A172 (cell line): ENCODE measurements at regions not wholly inside any gene's neighbourhood (a gene's known extent, or its start where the extent isn't known, plus 50 kb on each side); places are given as distances from the start of the nearest gene placed in this dataset.

Source experiments
- DNase-seq: peaks from one replicate; pipeline ENCODE4 v3.0.0-alpha.2; 2015; ENCODE audit warnings: low spot score

GRCh38 chr4:16365036-16365569 is 138.8 kb upstream of the TAPT1 start:
- no peak for DNase-seq

DNA sequence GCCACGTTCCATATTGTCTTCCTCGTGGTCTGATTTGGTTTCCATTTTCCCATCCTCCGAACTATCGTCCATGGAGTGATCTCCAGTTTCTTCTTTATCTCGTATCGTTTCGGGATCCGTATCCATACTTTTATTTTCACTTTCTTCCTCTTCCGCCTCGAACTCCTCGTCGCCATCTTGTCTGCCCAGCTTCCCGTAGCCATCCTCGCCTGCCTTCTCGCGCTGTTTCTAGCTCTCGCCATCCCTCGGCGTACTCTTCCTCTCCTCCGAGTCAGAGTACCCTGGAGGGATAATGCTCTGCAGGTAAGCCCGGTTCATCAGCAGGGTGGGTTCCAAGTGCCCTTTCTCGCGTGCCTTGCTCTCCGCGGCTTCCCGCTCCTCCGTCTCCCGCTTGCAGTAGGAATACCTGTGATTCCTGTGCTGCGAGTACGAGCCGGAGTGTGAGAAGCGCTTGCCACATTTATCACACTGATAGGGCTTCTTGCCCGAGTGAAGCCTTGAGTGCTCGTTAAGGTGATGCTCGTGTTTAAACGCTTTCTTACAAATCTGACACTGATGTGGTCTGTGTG is 134.5 kb upstream of the TAPT1 start:
- no peak for DNase-seq

- no peak for DNase-seq
Measured at GRCh38 chr4:16353165-16353564, 126.9 kb upstream of the TAPT1 start.

- no peak for DNase-seq
Measured at GRCh38 chr4:16351161-16351560, 124.9 kb upstream of the TAPT1 start.

GRCh38 chr4:16344853-16345252 is 118.6 kb upstream of the TAPT1 start:
- no peak for DNase-seq

- DNase-seq = no peak
Measured at GRCh38 chr4:16337936-16338335, 111.7 kb upstream of the TAPT1 start.

- DNase-seq = no peak
Measured at GRCh38 chr4:16334601-16335000, 108.3 kb upstream of the TAPT1 start.

DNA sequence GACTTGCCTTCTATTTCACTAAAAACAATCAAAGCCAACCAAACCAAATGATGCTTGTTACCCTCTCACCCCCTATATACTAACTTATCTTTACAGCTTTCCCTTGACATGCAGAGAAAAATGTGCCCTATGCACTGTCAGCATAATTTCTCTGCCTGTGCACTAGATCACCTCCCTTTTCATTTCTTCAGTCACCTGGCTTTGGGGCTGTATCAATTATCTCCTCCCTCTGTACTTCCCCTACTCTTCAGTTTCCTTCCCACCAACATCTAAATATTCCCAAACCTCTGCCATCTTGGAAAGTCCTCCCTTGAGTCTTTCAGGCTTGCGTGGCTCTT is 103.5 kb upstream of the TAPT1 start:
- no peak for DNase-seq

DNA sequence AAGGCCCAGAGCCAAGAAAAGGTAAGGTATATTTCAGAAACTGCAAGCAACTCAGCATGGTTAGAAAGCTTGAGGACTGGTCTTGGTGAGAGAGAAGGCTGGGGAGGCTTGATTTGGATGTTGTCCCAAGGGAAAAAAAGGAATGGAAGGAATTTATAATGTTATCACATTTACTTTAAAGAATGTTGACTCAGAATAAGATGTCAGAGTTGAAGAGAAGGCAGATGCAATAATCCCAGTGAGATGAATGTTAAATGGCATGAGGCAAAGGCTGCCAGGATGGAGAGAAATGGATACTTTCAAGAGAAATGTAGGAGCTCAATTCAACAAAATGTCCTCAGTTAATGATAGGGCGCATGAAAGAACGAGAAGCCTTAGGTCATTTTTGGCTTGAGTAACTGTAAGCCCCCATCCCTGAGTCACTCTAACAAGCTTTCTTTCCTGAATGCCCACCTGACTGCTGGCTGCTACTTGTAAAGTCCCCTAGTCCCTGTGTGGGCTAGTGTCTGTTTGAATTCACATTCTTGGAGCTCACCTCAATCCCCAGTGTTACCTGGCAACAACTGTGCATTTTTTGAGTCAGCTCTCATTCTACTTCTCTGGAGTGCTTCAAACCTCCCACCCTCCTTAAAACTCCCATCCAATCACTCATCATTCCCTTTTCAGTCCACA is 103.0 kb upstream of the TAPT1 start:
- DNase-seq = no peak

DNA sequence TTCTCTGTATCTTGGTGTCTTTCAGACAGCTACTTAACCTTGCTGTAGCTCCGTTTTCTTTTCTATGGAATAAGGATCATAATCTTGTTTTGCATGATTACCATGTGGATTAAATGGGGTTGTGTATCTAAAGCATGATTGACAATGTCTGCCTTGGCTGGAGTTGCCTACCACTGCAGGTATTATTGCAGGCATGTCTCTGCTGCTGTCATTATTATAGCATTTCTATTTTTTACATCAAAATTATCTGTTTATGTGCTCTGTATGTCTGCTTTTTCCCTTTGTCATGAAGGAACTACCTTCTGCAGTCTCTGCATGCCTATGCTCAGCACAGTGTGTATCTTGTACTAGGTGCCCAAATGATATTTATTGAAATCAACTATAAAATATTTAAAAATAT is 95.9 kb upstream of the TAPT1 start:
- DNase-seq = no peak

- DNase-seq = no peak
Measured at GRCh38 chr4:16315456-16315855, 89.2 kb upstream of the TAPT1 start.

- no peak for DNase-seq
Measured at GRCh38 chr4:16310606-16311005, 84.3 kb upstream of the TAPT1 start.

- no peak for DNase-seq
Measured at GRCh38 chr4:16302648-16303047, 76.4 kb upstream of the TAPT1 start.

- DNase-seq = no peak
Measured at GRCh38 chr4:16297003-16297402, 70.7 kb upstream of the TAPT1 start.

DNA sequence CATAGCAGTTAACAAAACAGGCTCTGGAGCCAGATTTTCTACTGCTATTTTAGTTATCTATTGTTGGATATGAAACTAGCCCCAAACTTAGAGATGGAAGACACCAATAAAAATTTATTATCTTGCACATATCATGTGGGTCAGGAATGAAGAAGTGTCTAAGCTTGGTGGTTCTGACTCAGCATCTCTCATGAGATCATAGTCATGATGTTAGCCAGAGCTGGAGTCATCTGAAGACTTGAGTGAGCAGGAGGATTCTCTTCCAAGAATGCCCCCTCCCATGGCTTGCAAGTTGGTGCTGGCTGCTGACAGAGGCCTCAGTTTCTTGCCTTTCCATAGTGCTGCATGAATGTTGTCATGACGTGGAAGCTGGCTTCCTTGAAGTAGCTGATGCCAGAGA is 68.2 kb upstream of the TAPT1 start:
- no peak for DNase-seq

- DNase-seq = no peak
Measured at GRCh38 chr4:16293210-16293838, 67.1 kb upstream of the TAPT1 start.

DNA sequence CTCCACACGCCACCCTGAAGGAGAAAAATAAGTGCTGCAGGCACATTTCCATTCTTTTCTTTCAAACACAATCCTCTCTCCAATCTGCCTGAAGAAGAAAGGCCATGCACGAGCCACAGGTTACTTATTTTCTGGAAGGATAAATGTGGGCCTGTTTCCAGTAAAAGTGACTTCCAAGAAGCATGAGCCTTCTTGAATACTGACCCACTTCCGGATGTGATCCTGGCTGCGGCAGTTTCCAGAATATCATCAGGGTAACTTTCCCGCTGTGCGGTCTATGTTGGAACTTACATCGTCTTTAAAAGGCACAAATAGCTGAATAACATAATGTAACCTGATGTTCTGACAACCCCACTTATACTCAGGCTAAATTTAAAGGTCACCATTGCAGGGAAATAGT is 66.3 kb upstream of the TAPT1 start:
- DNase-seq = no peak

- DNase-seq = no peak
Measured at GRCh38 chr4:16290681-16291420, 64.6 kb upstream of the TAPT1 start.

DNA sequence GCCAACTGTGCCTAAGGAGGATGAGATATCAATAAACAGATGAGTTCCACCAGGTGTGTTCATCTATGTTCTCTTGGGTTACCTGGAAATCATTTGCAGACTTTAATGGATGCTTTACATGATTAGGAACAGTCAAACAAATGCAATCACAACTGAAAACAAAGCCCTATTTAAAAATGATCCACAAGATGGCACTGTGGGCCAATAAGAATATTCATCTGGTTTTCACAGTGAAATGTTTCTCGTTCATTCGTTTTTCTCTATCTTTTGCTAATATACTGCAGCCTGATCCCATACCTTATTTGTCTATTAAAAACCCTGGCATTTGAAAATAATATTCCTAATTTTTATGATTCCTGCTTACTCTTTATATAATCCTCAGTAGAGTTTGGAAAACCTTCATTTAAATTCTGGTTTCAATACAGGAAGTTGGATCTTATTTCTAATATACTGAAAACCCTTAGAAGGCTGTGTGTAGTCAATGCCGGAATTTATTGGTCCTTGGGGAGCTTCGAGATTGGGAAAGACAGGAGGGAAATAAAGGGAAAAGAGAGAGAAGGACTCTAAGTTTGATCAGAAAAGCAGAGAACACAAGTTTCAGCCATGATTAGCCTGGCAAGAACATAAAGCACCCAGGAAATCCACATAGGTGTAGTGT is 63.8 kb upstream of the TAPT1 start:
- peak; percentile 20 for DNase-seq

- no peak for DNase-seq
Measured at GRCh38 chr4:16284050-16284449, 57.8 kb upstream of the TAPT1 start.

DNA sequence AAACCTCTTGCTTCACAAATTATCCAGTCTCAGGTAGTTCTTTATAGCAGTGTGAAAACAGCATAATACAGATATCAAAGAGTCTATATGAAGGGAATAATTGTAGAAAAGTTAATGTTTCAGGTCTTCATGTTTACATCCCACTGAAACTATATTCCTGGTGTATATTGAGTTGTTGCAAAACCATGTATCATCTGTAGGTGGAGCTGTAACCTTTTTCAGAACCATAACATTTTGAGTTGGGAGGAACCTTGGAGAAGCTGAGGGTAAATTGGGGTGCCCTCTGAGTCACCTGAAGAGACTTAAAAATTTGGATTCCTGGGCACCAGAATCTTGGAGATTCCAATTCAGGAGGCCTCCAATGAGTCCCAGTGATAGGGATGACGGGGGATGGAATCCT is 51.9 kb upstream of the TAPT1 start:
- no peak for DNase-seq
